GM21526 (cell line): ENCODE measurements at regions not wholly inside any gene's neighbourhood (a gene's known extent, or its start where the extent isn't known, plus 50 kb on each side); places are given as distances from the start of the nearest gene placed in this dataset.
"Not testable (repeated sequence)": the region's sequence is repeated elsewhere in the genome, so short reads cannot be mapped to it uniquely, and the experiment has no call there.

ENCODE experiments used
- ATAC-seq: cut with Tn5 transposase; IDR thresholded peaks from one replicate; pipeline ENCODE4 v1.9.1; 2021; ENCODE audit warnings: moderate library complexity; ENCODE audit not compliant: unreplicated experiment, low FRiP score

DNA sequence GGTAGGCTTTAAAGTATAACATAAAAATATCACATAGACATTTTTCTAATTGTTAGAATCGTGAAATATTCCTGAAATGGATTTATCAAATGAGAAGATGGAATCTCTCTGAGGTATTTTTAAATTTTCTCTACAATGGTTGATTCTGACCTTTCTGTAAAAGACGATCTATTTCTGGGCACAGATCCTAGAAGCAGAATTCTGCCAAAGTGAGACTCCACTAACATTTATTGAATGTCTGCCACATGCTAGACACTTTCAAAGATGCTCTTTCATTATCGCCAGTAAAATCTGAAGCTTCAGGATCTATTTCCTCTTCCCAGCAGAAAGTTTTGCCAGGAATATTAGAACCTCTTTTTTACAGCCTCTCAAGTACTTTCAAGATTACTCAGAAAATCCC is 64.1 kb upstream of the TMEM45B start:
- ATAC-seq, result no peak

DNA sequence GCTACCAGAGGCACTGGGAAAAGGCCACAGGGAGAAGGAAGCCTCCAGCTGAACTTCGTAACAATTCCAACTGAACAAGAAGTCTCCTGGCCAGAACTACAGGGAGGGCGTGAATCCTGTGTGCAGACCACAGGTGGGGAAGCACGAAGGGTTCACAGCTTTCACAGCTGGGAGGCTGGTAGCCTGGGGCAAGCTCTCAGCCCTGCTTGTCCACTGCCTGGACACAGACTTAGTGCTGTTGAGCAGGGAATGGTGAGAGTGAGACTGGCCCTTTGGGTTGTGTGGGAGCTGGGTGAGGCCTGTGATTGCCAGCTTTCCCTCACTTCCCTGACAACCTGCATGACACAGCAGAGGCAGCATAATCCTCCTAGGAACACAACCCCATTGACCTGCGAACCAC is 52.1 kb upstream of the TMEM45B start:
- ATAC-seq, result not testable (repeated sequence)

DNA sequence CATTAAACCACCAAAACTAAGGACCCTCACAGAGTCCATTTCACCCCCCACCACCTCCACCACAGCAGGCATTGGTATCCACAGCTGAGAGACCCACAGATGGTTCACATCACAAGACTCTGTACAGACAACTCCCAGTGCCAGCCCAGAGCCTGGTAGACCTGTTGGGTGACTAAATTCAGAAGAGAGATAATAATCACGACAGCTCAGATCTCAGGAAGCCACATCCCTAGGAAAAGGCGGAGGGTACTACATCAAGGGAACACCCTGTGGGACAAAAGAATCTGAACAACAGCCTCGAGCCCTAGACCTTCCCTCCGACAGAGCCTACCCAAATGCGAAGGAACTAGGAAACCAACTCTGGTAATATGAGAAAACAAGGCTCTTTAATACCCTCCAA is 51.4 kb upstream of the TMEM45B start:
- ATAC-seq, result not testable (repeated sequence)
